GM12864 (cell line): ENCODE measurements at regions not wholly inside any gene's neighbourhood (a gene's known extent, or its start where the extent isn't known, plus 50 kb on each side); places are given as distances from the start of the nearest gene placed in this dataset.

Experiments used
- DNase-seq: peaks from one replicate; pipeline ENCODE4 v3.0.0-alpha.2; 2011; ENCODE audit warnings: low read depth
- H3K4me3 ChIP-seq: 2 replicates; pipeline ENCODE4 v1.5.1; 2011; ENCODE audit warnings: mild to moderate bottlenecking, low read depth, low read length, control low read depth
- CTCF ChIP-seq: IDR thresholded peaks from 2 replicates; pipeline ENCODE4 v1.5.1; 2011; ENCODE audit warnings: low read depth, mild to moderate bottlenecking, moderate library complexity, low read length, control low read depth, inconsistent platforms; ENCODE audit errors: missing control alignments

DNA sequence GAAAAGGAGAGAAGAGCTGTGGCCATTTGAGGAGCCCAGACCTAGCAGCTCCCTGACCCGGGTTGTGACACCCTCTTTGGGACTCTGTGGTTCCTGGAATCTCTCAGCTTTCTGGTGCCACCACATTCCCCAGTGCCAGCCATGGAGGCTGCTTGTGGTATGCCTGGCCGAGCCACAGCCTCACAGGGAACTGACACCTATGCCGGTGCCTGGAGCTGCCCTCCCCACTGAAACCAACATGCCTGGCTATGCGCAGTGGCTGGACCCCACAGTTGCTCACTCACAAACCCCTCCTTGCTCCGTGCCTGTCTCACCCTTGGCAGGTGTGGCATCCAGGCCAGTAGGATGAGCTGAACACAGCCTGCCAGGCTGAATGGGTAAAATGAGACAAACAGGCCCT, 749.4 kb downstream of the ARAP2 start:
- H3K4me3 ChIP-seq, result no peak overlapping the region
- DNase-seq, result no peak
- no peak for TF ChIP-seq CTCF

GRCh38 chr4:35500812-35501211, 743.5 kb downstream of the ARAP2 start:
- TF ChIP-seq CTCF, result no peak
- H3K4me3 ChIP-seq, result no peak overlapping the region
- peak; percentile 8 for DNase-seq

DNA sequence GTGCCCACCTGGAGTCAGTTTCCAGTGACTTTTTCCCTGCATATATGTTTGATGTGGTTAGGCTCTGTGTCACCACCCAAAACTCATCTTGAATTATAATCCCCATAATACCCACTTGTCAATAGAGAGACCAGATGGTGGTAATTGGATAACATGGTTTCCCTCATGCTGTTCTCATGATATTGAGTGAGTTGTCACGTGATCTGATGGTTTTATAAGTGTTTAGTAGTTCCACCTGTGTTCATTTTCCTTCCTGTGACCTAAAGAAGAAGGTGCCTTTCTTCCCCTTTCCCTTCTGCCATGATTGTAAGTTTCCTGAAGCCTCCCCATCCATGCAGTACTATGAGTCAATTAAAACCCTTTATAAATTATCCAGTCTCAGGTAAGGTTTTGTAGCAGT, 740.9 kb downstream of the ARAP2 start:
- no peak for DNase-seq
- TF ChIP-seq CTCF, result no peak
- no peak overlapping the region for H3K4me3 ChIP-seq

DNA sequence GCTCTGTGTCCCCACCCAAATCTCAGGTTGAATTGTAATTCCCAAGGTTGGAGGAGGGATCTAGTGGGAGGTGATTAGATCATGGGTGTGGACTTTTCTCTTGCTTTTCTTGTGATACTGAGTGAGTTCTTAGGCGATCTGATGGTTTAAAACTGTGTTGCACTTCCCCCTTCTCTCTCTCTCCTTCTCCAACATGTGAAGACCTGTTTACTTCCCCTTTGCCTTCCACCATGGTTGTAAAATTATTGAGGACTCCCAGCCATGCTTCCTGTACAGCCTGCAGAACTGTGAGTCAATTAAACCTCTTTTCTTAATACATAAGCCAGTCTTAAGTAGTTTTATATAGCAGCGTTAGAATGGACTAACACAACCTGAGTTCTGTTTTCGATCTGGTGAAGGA, 738.2 kb downstream of the ARAP2 start:
- no peak overlapping the region for H3K4me3 ChIP-seq
- DNase-seq, result no peak
- TF ChIP-seq CTCF, result no peak

DNA sequence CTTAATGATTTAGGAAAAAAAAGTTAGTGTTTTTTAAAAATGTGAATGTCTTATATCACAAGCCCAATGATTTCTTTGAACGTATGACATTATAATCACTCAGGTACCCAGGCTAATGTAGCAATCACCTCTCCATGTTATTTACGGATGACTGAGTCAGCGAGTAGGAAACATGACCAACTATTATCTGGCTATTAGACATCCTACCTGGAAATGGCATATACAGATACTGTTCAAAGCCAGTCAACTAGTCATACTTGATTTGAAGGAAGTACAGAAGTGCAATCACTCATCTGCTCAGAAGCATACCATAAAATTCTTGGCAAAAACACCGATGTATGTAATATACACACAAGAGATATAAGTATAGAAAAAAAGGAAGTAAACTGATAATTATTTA, 732.5 kb downstream of the ARAP2 start:
- H3K4me3 ChIP-seq, result no peak overlapping the region
- no peak for DNase-seq
- TF ChIP-seq CTCF, result no peak

DNA sequence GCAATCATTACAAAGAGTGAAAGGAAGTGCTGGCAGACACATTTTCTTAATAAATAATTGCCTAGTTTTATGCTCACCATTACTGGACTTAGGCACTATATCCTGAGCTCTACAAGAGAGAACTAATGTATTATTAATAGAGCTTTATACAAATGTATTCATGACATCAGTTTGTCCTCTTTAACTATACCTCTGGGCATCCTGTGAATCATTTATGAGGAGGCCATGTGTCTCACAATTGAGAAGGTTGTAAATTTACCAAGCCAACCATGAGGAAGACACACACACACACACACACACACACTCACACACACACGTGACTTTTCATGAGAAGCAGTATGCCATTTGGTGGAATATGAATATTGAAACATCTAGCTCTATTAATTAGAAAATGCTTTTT, 728.2 kb downstream of the ARAP2 start:
- no peak for TF ChIP-seq CTCF
- no peak for DNase-seq
- no peak overlapping the region for H3K4me3 ChIP-seq

DNA sequence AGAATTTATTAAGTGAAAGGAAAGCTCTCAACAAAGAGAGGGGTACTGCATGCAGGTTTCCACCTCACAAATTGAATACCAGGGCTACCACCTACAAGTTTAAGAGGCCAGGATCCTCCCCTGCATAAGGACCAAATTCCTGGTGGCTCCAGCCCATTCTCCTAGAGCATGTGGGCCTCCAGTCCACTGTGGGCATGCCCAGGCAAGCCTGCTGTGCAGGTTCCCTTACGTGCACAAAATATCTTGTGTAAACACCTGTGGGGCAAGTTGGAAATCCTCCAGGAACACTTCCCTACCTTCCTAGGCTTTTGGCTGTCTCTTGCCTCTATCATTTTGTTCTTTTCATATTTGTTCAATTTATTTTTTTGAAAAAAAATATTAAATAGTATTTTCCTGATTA, 724.3 kb downstream of the ARAP2 start:
- no peak for TF ChIP-seq CTCF
- H3K4me3 ChIP-seq, result no peak overlapping the region
- DNase-seq, result no peak
